ENCODE measurements at regions not wholly inside any gene's neighbourhood (a gene's known extent, or its start where the extent isn't known, plus 50 kb on each side); places are given as distances from the start of the nearest gene placed in this dataset.

DNA sequence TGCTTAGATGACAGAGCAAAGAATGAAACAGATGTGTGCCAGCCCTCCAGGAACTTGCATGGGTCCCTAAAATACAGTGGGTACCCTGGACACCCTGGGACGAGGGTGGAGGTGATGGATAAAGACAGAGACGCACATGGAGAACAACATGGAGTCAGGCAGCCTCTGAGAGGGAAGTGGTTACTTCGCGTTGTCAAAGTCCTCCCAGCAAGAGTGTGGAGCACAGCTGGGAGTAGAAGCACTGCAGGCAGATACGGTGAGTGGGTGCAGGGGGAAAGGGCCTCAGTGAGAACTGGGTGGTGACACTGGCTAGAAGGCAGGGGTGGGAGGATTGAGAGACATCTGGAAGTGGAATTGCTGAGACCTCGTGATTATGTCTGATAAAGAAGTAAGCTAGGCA, 70.8 kb upstream of the PRR20G start:
- ChIA-PET CTCF (no interaction called here), POLR2A (interaction anchor here (0.7 kb wide), 1 partner anchor 100 kb away, joined by 3 read pairs; no protein-coding TSS in a partner anchor)
- no peak overlapping the region for H3K27ac Mint-ChIP-seq
- DNase-seq (ENCODE audit: low spot score) (no peak), ATAC-seq (no peak)
- no peaks in the 10 kb centered on the region for H3K4me1 Mint-ChIP-seq
- H3K4me3 Mint-ChIP-seq = no peak overlapping the region
- H3K36me3 Mint-ChIP-seq = peaks cover 35% of the 10 kb centered on the region
- TF ChIP-seq MLX (CRISPR knock-in tag; IDR thresholded peaks at IDR 0.05) (no peak), E2F1 (CRISPR knock-in tag; IDR thresholded peaks at IDR 0.05) (no peak)
- peaks cover 38% of the 10 kb centered on the region for H3K9me3 Mint-ChIP-seq
- peaks cover 4% of the 10 kb centered on the region for H3K27me3 Mint-ChIP-seq (ENCODE audit: low read depth)

- H3K27ac Mint-ChIP-seq = no peak overlapping the region
- H3K4me3 Mint-ChIP-seq = no peak overlapping the region
- H3K27me3 Mint-ChIP-seq (ENCODE audit: low read depth) = peaks cover 4% of the 10 kb centered on the region
- POLR2A ChIA-PET = no interaction called here
- ATAC-seq (no peak), DNase-seq (ENCODE audit: low spot score) (no peak)
- CTCF ChIA-PET = no interaction called here
- H3K9me3 Mint-ChIP-seq = peaks cover 38% of the 10 kb centered on the region
- H3K36me3 Mint-ChIP-seq = peaks cover 35% of the 10 kb centered on the region
- TF ChIP-seq FOXK1 (CRISPR knock-in tag; IDR thresholded peaks at IDR 0.05) (no peak), JUN (CRISPR knock-in tag; IDR thresholded peaks at IDR 0.05) (no peak), MXD4 (CRISPR knock-in tag; IDR thresholded peaks at IDR 0.05; ENCODE audit: borderline replicate concordance) (no peak), ESRRA (CRISPR knock-in tag; IDR thresholded peaks at IDR 0.05; ENCODE audit: borderline replicate concordance) (no peak), ERG (CRISPR knock-in tag; IDR thresholded peaks at IDR 0.05) (no peak), TP53 (CRISPR knock-in tag; IDR thresholded peaks at IDR 0.05) (no peak), SMAD3 (CRISPR knock-in tag; IDR thresholded peaks at IDR 0.05; ENCODE audit: borderline replicate concordance) (no peak), NFATC4 (CRISPR knock-in tag; IDR thresholded peaks at IDR 0.05) (no peak), TEAD1 (CRISPR knock-in tag; IDR thresholded peaks at IDR 0.05) (no peak)
- TF ChIP-seq, protein P1, sequence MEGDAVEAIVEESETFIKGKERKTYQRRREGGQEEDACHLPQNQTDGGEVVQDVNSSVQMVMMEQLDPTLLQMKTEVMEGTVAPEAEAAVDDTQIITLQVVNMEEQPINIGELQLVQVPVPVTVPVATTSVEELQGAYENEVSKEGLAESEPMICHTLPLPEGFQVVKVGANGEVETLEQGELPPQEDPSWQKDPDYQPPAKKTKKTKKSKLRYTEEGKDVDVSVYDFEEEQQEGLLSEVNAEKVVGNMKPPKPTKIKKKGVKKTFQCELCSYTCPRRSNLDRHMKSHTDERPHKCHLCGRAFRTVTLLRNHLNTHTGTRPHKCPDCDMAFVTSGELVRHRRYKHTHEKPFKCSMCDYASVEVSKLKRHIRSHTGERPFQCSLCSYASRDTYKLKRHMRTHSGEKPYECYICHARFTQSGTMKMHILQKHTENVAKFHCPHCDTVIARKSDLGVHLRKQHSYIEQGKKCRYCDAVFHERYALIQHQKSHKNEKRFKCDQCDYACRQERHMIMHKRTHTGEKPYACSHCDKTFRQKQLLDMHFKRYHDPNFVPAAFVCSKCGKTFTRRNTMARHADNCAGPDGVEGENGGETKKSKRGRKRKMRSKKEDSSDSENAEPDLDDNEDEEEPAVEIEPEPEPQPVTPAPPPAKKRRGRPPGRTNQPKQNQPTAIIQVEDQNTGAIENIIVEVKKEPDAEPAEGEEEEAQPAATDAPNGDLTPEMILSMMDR (IDR thresholded peaks at IDR 0.05) = no peak
- TF ChIP-seq, protein P2, sequence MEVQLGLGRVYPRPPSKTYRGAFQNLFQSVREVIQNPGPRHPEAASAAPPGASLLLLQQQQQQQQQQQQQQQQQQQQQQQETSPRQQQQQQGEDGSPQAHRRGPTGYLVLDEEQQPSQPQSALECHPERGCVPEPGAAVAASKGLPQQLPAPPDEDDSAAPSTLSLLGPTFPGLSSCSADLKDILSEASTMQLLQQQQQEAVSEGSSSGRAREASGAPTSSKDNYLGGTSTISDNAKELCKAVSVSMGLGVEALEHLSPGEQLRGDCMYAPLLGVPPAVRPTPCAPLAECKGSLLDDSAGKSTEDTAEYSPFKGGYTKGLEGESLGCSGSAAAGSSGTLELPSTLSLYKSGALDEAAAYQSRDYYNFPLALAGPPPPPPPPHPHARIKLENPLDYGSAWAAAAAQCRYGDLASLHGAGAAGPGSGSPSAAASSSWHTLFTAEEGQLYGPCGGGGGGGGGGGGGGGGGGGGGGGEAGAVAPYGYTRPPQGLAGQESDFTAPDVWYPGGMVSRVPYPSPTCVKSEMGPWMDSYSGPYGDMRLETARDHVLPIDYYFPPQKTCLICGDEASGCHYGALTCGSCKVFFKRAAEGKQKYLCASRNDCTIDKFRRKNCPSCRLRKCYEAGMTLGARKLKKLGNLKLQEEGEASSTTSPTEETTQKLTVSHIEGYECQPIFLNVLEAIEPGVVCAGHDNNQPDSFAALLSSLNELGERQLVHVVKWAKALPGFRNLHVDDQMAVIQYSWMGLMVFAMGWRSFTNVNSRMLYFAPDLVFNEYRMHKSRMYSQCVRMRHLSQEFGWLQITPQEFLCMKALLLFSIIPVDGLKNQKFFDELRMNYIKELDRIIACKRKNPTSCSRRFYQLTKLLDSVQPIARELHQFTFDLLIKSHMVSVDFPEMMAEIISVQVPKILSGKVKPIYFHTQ (CRISPR knock-in tag; IDR thresholded peaks at IDR 0.05) = no peak
- no peaks in the 10 kb centered on the region for H3K4me1 Mint-ChIP-seq
Measured at GRCh38 chr3:127356381-127356780, 68.5 kb upstream of the PRR20G start.

DNA sequence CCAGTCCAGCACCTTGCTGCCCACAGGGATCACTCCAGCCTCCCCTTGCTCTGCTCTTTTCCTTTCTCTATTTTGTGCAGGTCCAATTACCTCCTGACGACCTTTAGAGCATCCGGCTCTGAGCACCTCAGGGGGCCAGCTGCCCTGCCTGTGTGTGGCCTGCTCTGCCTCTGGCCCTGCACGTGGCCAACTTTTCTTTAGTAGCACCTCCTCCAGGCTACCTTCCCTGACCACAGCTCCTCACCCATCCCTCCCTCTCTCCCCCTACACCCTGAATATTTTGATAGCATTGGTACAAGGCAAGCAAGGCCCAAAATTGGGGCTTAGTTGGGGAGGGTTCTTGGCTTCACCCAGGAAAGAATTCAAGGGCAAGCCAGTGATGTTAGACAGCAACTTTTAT, 66.9 kb upstream of the PRR20G start:
- Mint-ChIP-seq H3K4me1 (no peaks in the 10 kb centered on the region), H3K36me3 (peaks cover 35% of the 10 kb centered on the region), H3K4me3 (no peak overlapping the region), H3K27ac (no peak overlapping the region), H3K27me3 (ENCODE audit: low read depth) (peaks cover 4% of the 10 kb centered on the region), H3K9me3 (peaks cover 38% of the 10 kb centered on the region)
- CTCF ChIA-PET = no interaction called here
- POLR2A ChIA-PET = no interaction called here
- DNase-seq (ENCODE audit: low spot score) (no peak), ATAC-seq (no peak)
- no peak for TF ChIP-seq EMX1 (CRISPR knock-in tag; IDR thresholded peaks at IDR 0.05)
- no peak for TF ChIP-seq FOXP1 (CRISPR knock-in tag; IDR thresholded peaks at IDR 0.05; ENCODE audit: borderline replicate concordance)
- no peak for TF ChIP-seq SP1 (CRISPR knock-in tag; conservative IDR thresholded peaks at IDR 0.05)
- TF ChIP-seq ERG (CRISPR knock-in tag; IDR thresholded peaks at IDR 0.05) = no peak
- no peak for TF ChIP-seq TEAD1 (CRISPR knock-in tag; IDR thresholded peaks at IDR 0.05)
- TF ChIP-seq ATF2 (CRISPR knock-in tag; IDR thresholded peaks at IDR 0.05; ENCODE audit: borderline replicate concordance, low read depth) = no peak
- TF ChIP-seq TEAD4 (CRISPR knock-in tag; IDR thresholded peaks at IDR 0.05) = no peak
- TF ChIP-seq SOX15 (CRISPR knock-in tag; IDR thresholded peaks at IDR 0.05) = no peak
- no peak for TF ChIP-seq ATF1 (CRISPR knock-in tag; IDR thresholded peaks at IDR 0.05)
- TF ChIP-seq HMGXB4 (CRISPR knock-in tag; IDR thresholded peaks at IDR 0.05) = no peak

All from WTC11 (cell line).